ENCODE measurements at regions not wholly inside any gene's neighbourhood (a gene's known extent, or its start where the extent isn't known, plus 50 kb on each side); places are given as distances from the start of the nearest gene placed in this dataset.

GRCh38 chr3:59685432-59685831 is 635.6 kb upstream of the CFAP20DC start:
- TF ChIP-seq CTCF (IDR thresholded peaks at IDR 0.05) (no peak), POLR2A (IDR thresholded peaks at IDR 0.05) (no peak)
